ENCODE measurements at regions not wholly inside any gene's neighbourhood (a gene's known extent, or its start where the extent isn't known, plus 50 kb on each side); places are given as distances from the start of the nearest gene placed in this dataset.

GRCh38 chr9:134554373-134555093 is 87.1 kb upstream of the COL5A1 start:
- ChIA-PET POLR2A (no interaction called here), CTCF (interaction anchor here (0.8 to 1.9 kb wide), 3 partner anchors 10 to 116 kb away, joined by 3 to 5 read pairs (median 4); no protein-coding TSS in a partner anchor)
- TF ChIP-seq CTCF (IDR thresholded peaks at IDR 0.05; ENCODE audit: insufficient read depth, low read depth, low read length), result no peak
- no peak for DNase-seq (ENCODE audit: low read depth)
- Histone ChIP-seq H3K36me3 (ENCODE audit: control insufficient read depth, insufficient read depth, low read length) (no peaks in the 10 kb centered on the region), H3K4me3 (ENCODE audit: low read depth, low read length) (no peak overlapping the region), H3K27me3 (ENCODE audit: control insufficient read depth, insufficient read depth, low read length) (no peaks in the 10 kb centered on the region; the same call in 1 of the 2 replicates)

- no peaks in the 10 kb centered on the region; the same call in 1 of the 2 replicates for H3K27me3 ChIP-seq (ENCODE audit: control insufficient read depth, insufficient read depth, low read length)
- H3K4me3 ChIP-seq (ENCODE audit: low read depth, low read length), result no peak overlapping the region
- no peak for DNase-seq (ENCODE audit: low read depth)
- POLR2A ChIA-PET, result no interaction called here
- H3K36me3 ChIP-seq (ENCODE audit: control insufficient read depth, insufficient read depth, low read length), result no peaks in the 10 kb centered on the region
- TF ChIP-seq CTCF (IDR thresholded peaks at IDR 0.05; ENCODE audit: insufficient read depth, low read depth, low read length), result no peak
- CTCF ChIA-PET, result interaction anchor here (0.8 to 1.9 kb wide), 4 partner anchors 11 to 206 kb away, joined by 3 to 5 read pairs (median 4); no protein-coding TSS in a partner anchor
These were observed 86.4 kb upstream of the COL5A1 start for GRCh38 chr9:134555094-134555650.

- TF ChIP-seq CTCF (IDR thresholded peaks at IDR 0.05; ENCODE audit: insufficient read depth, low read depth, low read length), result no peak
- no peak overlapping the region for H3K4me3 ChIP-seq (ENCODE audit: low read depth, low read length)
- H3K27me3 ChIP-seq (ENCODE audit: control insufficient read depth, insufficient read depth, low read length), result no peaks in the 10 kb centered on the region; the same call in none of the 2 replicates
- DNase-seq (ENCODE audit: low read depth), result no peak
- ChIA-PET CTCF (interaction anchor here (1.1 to 1.9 kb wide), 3 partner anchors 12 to 205 kb away, joined by 3 to 4 read pairs (median 3); no protein-coding TSS in a partner anchor), POLR2A (no interaction called here)
- H3K36me3 ChIP-seq (ENCODE audit: control insufficient read depth, insufficient read depth, low read length), result no peaks in the 10 kb centered on the region
These were observed 85.0 kb upstream of the COL5A1 start for GRCh38 chr9:134556531-134557068.

- Histone ChIP-seq H3K27me3 (ENCODE audit: control insufficient read depth, insufficient read depth, low read length) (peaks cover 1% of the 10 kb centered on the region), H3K4me3 (ENCODE audit: low read depth, low read length) (no peak overlapping the region), H3K36me3 (ENCODE audit: control insufficient read depth, insufficient read depth, low read length) (no peaks in the 10 kb centered on the region)
- no peak for DNase-seq (ENCODE audit: low read depth)
- POLR2A ChIA-PET, result interaction anchor here (0.6 kb wide), 1 partner anchor 23 kb away, joined by 3 read pairs; no protein-coding TSS in a partner anchor
- TF ChIP-seq CTCF (IDR thresholded peaks at IDR 0.05; ENCODE audit: insufficient read depth, low read depth, low read length), result no peak
- CTCF ChIA-PET, result interaction anchor here (1.0 to 1.4 kb wide), 2 partner anchors 13 to 69 kb away, joined by 3 read pairs; no protein-coding TSS in a partner anchor
These were observed 84.3 kb upstream of the COL5A1 start for GRCh38 chr9:134557331-134557730.
